Stimulated activated effector memory CD8-positive, alpha-beta T cell treated with anti-CD3 and anti-CD28 coated beads, Interleukin-12 subunit alpha, Interleukin-12 subunit beta, amount 100 ng/mL, for 72 hours (primary cell): ENCODE measurements at regions not wholly inside any gene's neighbourhood (a gene's known extent, or its start where the extent isn't known, plus 50 kb on each side); places are given as distances from the start of the nearest gene placed in this dataset.
"Not testable (repeated sequence)": the region's sequence is repeated elsewhere in the genome, so short reads cannot be mapped to it uniquely, and the experiment has no call there.

Experiments
- ATAC-seq: fragments of 150-1000 bp; cut with Tn5 transposase; 2 replicates; pipeline ENCODE4 v1.10.0; 2021
- DNase-seq, 2 donors: peaks; one replicate each; pipeline ENCODE4 v3.0.0; 2021 to 2022; ENCODE audit warnings: low spot score in 2 of 2
- H3K27ac Mint-ChIP-seq: one replicate; pipeline ENCODE4 v1.8.0; 2022; ENCODE audit warnings: mild to moderate bottlenecking, mixed read lengths
- H3K36me3 Mint-ChIP-seq: one replicate; pipeline ENCODE4 v1.8.0; 2022; ENCODE audit warnings: mild to moderate bottlenecking, mixed read lengths
- H3K4me1 Mint-ChIP-seq: one replicate; pipeline ENCODE4 v1.8.0; 2022; ENCODE audit warnings: mixed read lengths
- H3K4me3 Mint-ChIP-seq: one replicate; pipeline ENCODE4 v1.8.0; 2022; ENCODE audit warnings: mild to moderate bottlenecking, mixed read lengths
- H3K9me3 Mint-ChIP-seq: one replicate; pipeline ENCODE4 v1.8.0; 2022; ENCODE audit warnings: mixed read lengths

- H3K9me3 Mint-ChIP-seq = peaks cover 2% of the 10 kb centered on the region
- DNase-seq (peak; percentile 38 to 84), ATAC-seq (peak; percentile 96)
- peaks cover 68% of the 10 kb centered on the region for H3K4me1 Mint-ChIP-seq
- peaks cover 20% of the 10 kb centered on the region for H3K36me3 Mint-ChIP-seq
- H3K27ac Mint-ChIP-seq = peak overlapping the region; percentile 74
- H3K4me3 Mint-ChIP-seq = peak overlapping the region; percentile 27
Measured at GRCh38 chr6:11317885-11318771, 85.7 kb upstream of the NEDD9 start.

- DNase-seq = no peak
- H3K4me3 Mint-ChIP-seq = no peak overlapping the region
- ATAC-seq = no peak
- peaks cover 9% of the 10 kb centered on the region for H3K9me3 Mint-ChIP-seq
- peaks cover 71% of the 10 kb centered on the region for H3K4me1 Mint-ChIP-seq
- peaks cover 23% of the 10 kb centered on the region for H3K36me3 Mint-ChIP-seq
- H3K27ac Mint-ChIP-seq = peak overlapping the region; percentile 74
Measured at GRCh38 chr6:11315743-11316437, 83.4 kb upstream of the NEDD9 start.

GRCh38 chr6:11313207-11313606, 80.7 kb upstream of the NEDD9 start:
- peaks cover 18% of the 10 kb centered on the region for H3K36me3 Mint-ChIP-seq

GRCh38 chr6:11311970-11312369, 79.5 kb upstream of the NEDD9 start:
- peaks cover 9% of the 10 kb centered on the region for H3K36me3 Mint-ChIP-seq
- H3K4me1 Mint-ChIP-seq = peaks cover 57% of the 10 kb centered on the region
- H3K9me3 Mint-ChIP-seq = peaks cover 9% of the 10 kb centered on the region
- DNase-seq (no peak), ATAC-seq (no peak)
- no peak overlapping the region for H3K4me3 Mint-ChIP-seq
- H3K27ac Mint-ChIP-seq = no peak overlapping the region

More at GRCh38 chr6:11313207-11313606, 80.7 kb upstream of the NEDD9 start:
- H3K4me3 Mint-ChIP-seq = no peak overlapping the region
- ATAC-seq (no peak), DNase-seq (no peak)
- peaks cover 58% of the 10 kb centered on the region for H3K4me1 Mint-ChIP-seq
- H3K27ac Mint-ChIP-seq = no peak overlapping the region
- peaks cover 9% of the 10 kb centered on the region for H3K9me3 Mint-ChIP-seq

GRCh38 chr6:11309947-11310665, 77.6 kb upstream of the NEDD9 start:
- Mint-ChIP-seq H3K4me1 (peaks cover 51% of the 10 kb centered on the region), H3K36me3 (peaks cover 19% of the 10 kb centered on the region), H3K4me3 (no peak overlapping the region), H3K9me3 (peaks cover 9% of the 10 kb centered on the region), H3K27ac (peak overlapping the region; percentile 3)
- no peak for DNase-seq
- no peak for ATAC-seq

GRCh38 chr6:11307226-11307625, 74.8 kb upstream of the NEDD9 start:
- Mint-ChIP-seq H3K27ac (no peak overlapping the region), H3K4me3 (no peak overlapping the region), H3K36me3 (peaks cover 30% of the 10 kb centered on the region), H3K4me1 (peaks cover 56% of the 10 kb centered on the region), H3K9me3 (peaks cover 1% of the 10 kb centered on the region)
- no peak for DNase-seq
- ATAC-seq = peak; percentile 80

- no peak overlapping the region for H3K27ac Mint-ChIP-seq
- no peak for ATAC-seq
- peaks cover 30% of the 10 kb centered on the region for H3K36me3 Mint-ChIP-seq
- no peak overlapping the region for H3K4me3 Mint-ChIP-seq
- peaks cover 4% of the 10 kb centered on the region for H3K9me3 Mint-ChIP-seq
- H3K4me1 Mint-ChIP-seq = peaks cover 54% of the 10 kb centered on the region
- DNase-seq = no peak
Measured at GRCh38 chr6:11304946-11305345, 72.5 kb upstream of the NEDD9 start.

- not testable (repeated sequence) for H3K27ac Mint-ChIP-seq, ATAC-seq, DNase-seq, H3K9me3 Mint-ChIP-seq, H3K4me3 Mint-ChIP-seq
- Mint-ChIP-seq H3K36me3 (peaks cover 31% of the 10 kb centered on the region), H3K4me1 (peaks cover 63% of the 10 kb centered on the region)
Measured at GRCh38 chr6:11299876-11300428, 67.5 kb upstream of the NEDD9 start.

- Mint-ChIP-seq H3K4me1 (peaks cover 65% of the 10 kb centered on the region), H3K36me3 (peaks cover 25% of the 10 kb centered on the region)
- not testable (repeated sequence) for H3K9me3 Mint-ChIP-seq, H3K27ac Mint-ChIP-seq, H3K4me3 Mint-ChIP-seq, DNase-seq, ATAC-seq
Measured at GRCh38 chr6:11299421-11299784, 66.9 kb upstream of the NEDD9 start.

- Mint-ChIP-seq H3K36me3 (peaks cover 19% of the 10 kb centered on the region), H3K27ac (no peak overlapping the region), H3K4me1 (peaks cover 68% of the 10 kb centered on the region), H3K9me3 (peaks cover 4% of the 10 kb centered on the region), H3K4me3 (no peak overlapping the region)
- DNase-seq = no peak
- no peak for ATAC-seq
Measured at GRCh38 chr6:11298651-11299420, 66.4 kb upstream of the NEDD9 start.

- Mint-ChIP-seq H3K4me1 (peaks cover 66% of the 10 kb centered on the region), H3K9me3 (peaks cover 4% of the 10 kb centered on the region), H3K4me3 (no peak overlapping the region), H3K27ac (no peak overlapping the region), H3K36me3 (peaks cover 13% of the 10 kb centered on the region)
- ATAC-seq (no peak), DNase-seq (no peak)
Measured at GRCh38 chr6:11297376-11297729, 64.9 kb upstream of the NEDD9 start.

GRCh38 chr6:11296449-11297375, 64.2 kb upstream of the NEDD9 start:
- DNase-seq (no peak), ATAC-seq (no peak)
- Mint-ChIP-seq H3K4me1 (peaks cover 68% of the 10 kb centered on the region), H3K9me3 (peaks cover 2% of the 10 kb centered on the region), H3K36me3 (peaks cover 13% of the 10 kb centered on the region), H3K4me3 (no peak overlapping the region), H3K27ac (no peak overlapping the region)

GRCh38 chr6:11295969-11296368, 63.5 kb upstream of the NEDD9 start:
- Mint-ChIP-seq H3K9me3 (no peaks in the 10 kb centered on the region), H3K36me3 (peaks cover 13% of the 10 kb centered on the region), H3K27ac (peak overlapping the region; percentile 67), H3K4me3 (no peak overlapping the region), H3K4me1 (peaks cover 68% of the 10 kb centered on the region)
- ATAC-seq (no peak), DNase-seq (no peak)

- DNase-seq = no peak
- Mint-ChIP-seq H3K4me3 (no peak overlapping the region), H3K9me3 (no peaks in the 10 kb centered on the region), H3K36me3 (peaks cover 18% of the 10 kb centered on the region), H3K4me1 (peaks cover 54% of the 10 kb centered on the region), H3K27ac (peak overlapping the region; percentile 32)
- no peak for ATAC-seq
Measured at GRCh38 chr6:11294228-11294627, 61.8 kb upstream of the NEDD9 start.
